ENCODE measurements at regions not wholly inside any gene's neighbourhood (a gene's known extent, or its start where the extent isn't known, plus 50 kb on each side); places are given as distances from the start of the nearest gene placed in this dataset.

GRCh38 chr12:126899926-126900792 is 1366.8 kb upstream of the TMEM132C start:
- 61 to 73% (median 69%) methylated on average over 31 of the region's 31 CpGs for WGBS, 4 donors
- Histone ChIP-seq H3K9me3 (no peaks in the 10 kb centered on the region), H3K27me3 (peaks cover 0 to 13% (median 0%) of the 10 kb centered on the region in 9 donors), H3K27ac (no peak overlapping the region), H3K36me3 (no peaks in the 10 kb centered on the region), H3K4me1 (no peaks in the 10 kb centered on the region), H3K4me3 (no peak overlapping the region)
- DNase-seq (no peak), ATAC-seq (no peak)
- intact Hi-C loops (cut with DNase I), result no loop called here
- TF ChIP-seq CTCF (IDR thresholded peaks at IDR 0.05), result no peak
- TF ChIP-seq POLR2A (IDR thresholded peaks at IDR 0.05), result no peak

DNA sequence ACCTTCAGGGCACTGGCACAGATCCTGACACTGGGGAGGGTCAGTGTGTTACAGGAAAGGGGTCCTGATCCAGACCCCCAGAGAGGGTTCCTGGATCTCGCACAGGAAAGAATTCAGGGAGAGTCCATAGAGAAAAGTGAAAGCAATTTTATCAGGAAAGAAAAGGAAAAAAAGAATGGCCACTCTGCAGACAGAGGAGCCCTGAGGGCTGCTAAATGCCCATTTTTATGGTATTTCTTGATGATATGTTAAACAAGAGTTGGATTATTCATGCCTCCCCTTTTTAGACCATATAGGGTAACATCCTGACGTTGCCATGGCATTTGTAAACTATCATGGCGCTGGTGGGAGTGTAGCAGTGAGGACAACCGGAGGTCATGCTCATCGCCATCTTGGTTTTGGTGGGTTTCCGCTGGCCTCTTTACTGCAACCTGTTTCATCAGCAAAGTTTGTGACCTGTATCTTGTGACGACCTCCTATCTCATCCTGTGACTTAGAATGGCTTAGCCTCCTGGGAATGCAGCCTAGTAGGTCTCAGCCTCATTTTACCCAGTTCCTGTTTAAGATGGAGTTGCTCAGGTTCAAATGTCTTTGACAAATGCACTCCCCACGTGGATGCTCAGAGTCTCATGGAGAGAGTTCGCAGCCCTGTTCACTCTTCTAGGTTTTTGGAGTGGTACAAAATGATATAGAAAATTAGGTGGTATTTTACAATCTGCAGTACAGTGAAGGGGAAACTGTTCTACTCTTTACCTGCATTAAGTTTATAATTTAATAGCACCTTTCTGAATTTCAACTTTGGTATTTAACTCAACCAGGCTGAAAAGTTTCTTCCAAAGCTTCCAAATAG is 1363.7 kb upstream of the TMEM132C start:
- DNase-seq, result no peak
- Histone ChIP-seq H3K27me3 (peaks cover 0 to 17% (median 0%) of the 10 kb centered on the region in 9 donors), H3K27ac (no peak overlapping the region), H3K4me3 (no peak overlapping the region), H3K36me3 (no peaks in the 10 kb centered on the region), H3K4me1 (no peaks in the 10 kb centered on the region), H3K9me3 (no peaks in the 10 kb centered on the region)
- no peak for ATAC-seq
- intact Hi-C loops (cut with DNase I), result no loop called here
- TF ChIP-seq POLR2A (IDR thresholded peaks at IDR 0.05) (no peak), CTCF (IDR thresholded peaks at IDR 0.05) (no peak)
- WGBS, 4 donors, result 65 to 69% (median 66%) methylated on average over 9 of the region's 9 CpGs

DNA sequence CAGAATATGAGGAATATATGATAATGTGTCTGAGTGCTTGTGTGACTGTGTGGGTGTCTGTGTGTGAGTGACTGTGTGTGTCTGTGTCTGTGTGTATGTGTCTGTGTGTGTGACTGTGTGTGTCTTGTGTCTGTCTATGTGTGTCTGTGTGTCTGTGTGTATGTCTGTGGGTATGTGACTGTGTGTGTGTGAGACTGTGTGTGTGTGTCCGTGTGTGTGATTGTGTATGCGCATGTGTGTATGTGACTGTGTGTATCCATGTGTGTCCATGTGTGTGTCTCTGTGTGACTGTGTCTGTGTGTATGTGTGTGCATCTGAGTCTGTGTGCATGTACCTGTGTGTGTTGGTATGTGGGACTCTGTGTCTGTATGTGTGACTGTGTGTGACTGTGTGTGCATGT is 1361.2 kb upstream of the TMEM132C start:
- WGBS, 4 donors, result 95 to 98% (median 96%) methylated on average over 2 of the region's 2 CpGs
- H3K27me3 ChIP-seq, result peaks cover 0 to 19% (median 0%) of the 10 kb centered on the region in 9 donors
- H3K4me1 ChIP-seq, result no peaks in the 10 kb centered on the region
- TF ChIP-seq POLR2A (IDR thresholded peaks at IDR 0.05) (no peak), CTCF (IDR thresholded peaks at IDR 0.05) (no peak)
- H3K9me3 ChIP-seq, result no peaks in the 10 kb centered on the region
- no peaks in the 10 kb centered on the region for H3K36me3 ChIP-seq
- intact Hi-C loops (cut with DNase I), result no loop called here
- no peak for ATAC-seq
- no peak for DNase-seq
- no peak overlapping the region for H3K4me3 ChIP-seq
- H3K27ac ChIP-seq, result no peak overlapping the region

Data from heart left ventricle (tissue), 16 donors.